ENCODE measurements at regions not wholly inside any gene's neighbourhood (a gene's known extent, or its start where the extent isn't known, plus 50 kb on each side); places are given as distances from the start of the nearest gene placed in this dataset.

- TF ChIP-seq POLR2A (IDR thresholded peaks at IDR 0.05): no peak
- no peak for TF ChIP-seq CTCF (IDR thresholded peaks at IDR 0.05)
These were observed 1602.4 kb downstream of the TECRL start for GRCh38 chr4:62806816-62807215.

Measured in esophagus squamous epithelium (tissue), 4 donors.